Fibroblast of pulmonary artery (primary cell): ENCODE measurements at regions not wholly inside any gene's neighbourhood (a gene's known extent, or its start where the extent isn't known, plus 50 kb on each side); places are given as distances from the start of the nearest gene placed in this dataset.

ENCODE experiments used
- DNase-seq: peaks from one replicate; pipeline ENCODE4 v3.0.0-alpha.2; 2010; ENCODE audit warnings: low read depth
- H3K4me3 ChIP-seq: replicated peaks from 2 replicates; pipeline ENCODE4 v1.5.1; 2011; ENCODE audit warnings: low read depth, mild to moderate bottlenecking, control low read depth, low read length, moderate library complexity
- CTCF ChIP-seq: IDR thresholded peaks from 2 replicates; pipeline ENCODE4 v1.5.1; 2011; ENCODE audit warnings: mild to moderate bottlenecking, control low read depth, low read length, inconsistent platforms; ENCODE audit errors: missing control alignments

- no peak for DNase-seq
- H3K4me3 ChIP-seq = no peak overlapping the region
- no peak for TF ChIP-seq CTCF
Measured at GRCh38 chr3:117528688-117529087, 819.1 kb downstream of the TUSC7 start.

- H3K4me3 ChIP-seq = no peak overlapping the region
- no peak for TF ChIP-seq CTCF
- no peak for DNase-seq
Measured at GRCh38 chr3:117531078-117531767, 821.6 kb downstream of the TUSC7 start.

GRCh38 chr3:117532268-117532667 is 822.7 kb downstream of the TUSC7 start:
- DNase-seq = no peak
- no peak for TF ChIP-seq CTCF
- H3K4me3 ChIP-seq = no peak overlapping the region

GRCh38 chr3:117534138-117534537 is 824.6 kb downstream of the TUSC7 start:
- no peak for TF ChIP-seq CTCF
- H3K4me3 ChIP-seq = no peak overlapping the region
- DNase-seq = no peak

GRCh38 chr3:117536006-117536405 is 826.4 kb downstream of the TUSC7 start:
- no peak for DNase-seq
- TF ChIP-seq CTCF = no peak
- H3K4me3 ChIP-seq = no peak overlapping the region

GRCh38 chr3:117537949-117538348 is 828.4 kb downstream of the TUSC7 start:
- DNase-seq = no peak
- TF ChIP-seq CTCF = no peak
- H3K4me3 ChIP-seq = no peak overlapping the region

- H3K4me3 ChIP-seq = no peak overlapping the region
- TF ChIP-seq CTCF = no peak
- DNase-seq = no peak
Measured at GRCh38 chr3:117539729-117540128, 830.1 kb downstream of the TUSC7 start.
